Aorta (tissue), 5 donors: ENCODE measurements at regions not wholly inside any gene's neighbourhood (a gene's known extent, or its start where the extent isn't known, plus 50 kb on each side); places are given as distances from the start of the nearest gene placed in this dataset.

Experiments used
- ATAC-seq: fragments of 200-7000 bp; cut with Tn5 transposase; one replicate; pipeline ENCODE4 v1.9.1; 2022; ENCODE audit warnings: moderate library complexity; ENCODE audit not compliant: low FRiP score
- DNase-seq, 2 donors: peaks; one replicate each; pipeline ENCODE4 v3.0.0-alpha.2; 2020
- H3K27ac ChIP-seq, 2 donors: one replicate each; pipeline ENCODE4 v1.5.1; 2013; ENCODE audit warnings: low read length in 2 of 2, mild to moderate bottlenecking in 2 of 2, moderate library complexity in 2 of 2, control low read depth in 1 of 2, inconsistent platforms in 1 of 2, low read depth in 1 of 2
- H3K27me3 ChIP-seq, 2 donors: one replicate each; pipeline ENCODE4 v1.6.1; 2013; ENCODE audit warnings: control low read depth in 1 of 2, low read length in 1 of 2, mild to moderate bottlenecking in 1 of 2, moderate library complexity in 1 of 2; ENCODE audit not compliant: insufficient read depth in 2 of 2, control insufficient read depth in 1 of 2
- H3K36me3 ChIP-seq, 2 donors: one replicate each; pipeline ENCODE4 v1.6.1; 2013; ENCODE audit warnings: control low read depth in 1 of 2, low read length in 1 of 2, mild to moderate bottlenecking in 1 of 2; ENCODE audit not compliant: insufficient read depth in 2 of 2, control insufficient read depth in 1 of 2
- H3K4me1 ChIP-seq, 2 donors: one replicate each; pipeline ENCODE4 v1.6.1; 2013; ENCODE audit warnings: low read length in 2 of 2, control low read depth in 1 of 2, mild to moderate bottlenecking in 1 of 2, moderate library complexity in 1 of 2; ENCODE audit not compliant: insufficient read depth in 2 of 2, control insufficient read depth in 1 of 2
- H3K4me3 ChIP-seq, 2 donors: one replicate each; pipeline ENCODE4 v1.5.1; 2013; ENCODE audit warnings: low read length in 2 of 2, control low read depth in 1 of 2, mild to moderate bottlenecking in 1 of 2
- H3K9me3 ChIP-seq: one replicate; pipeline ENCODE4 v1.6.1; 2013; ENCODE audit warnings: mild to moderate bottlenecking, low read length; ENCODE audit not compliant: control insufficient read depth
- WGBS, 2 donors: extraction: QIAGEN DNeasy Blood & Tissue Kit; methylation state at CpG; one replicate each; pipeline ENCODE4 v1.1.7; 2013; 5-methylcytosine and 5-hydroxymethylcytosine counted together
- intact Hi-C, 2 donors: fragments of 100-400 bp; cut with DNase I; formaldehyde crosslinking; loops; one replicate each; pipeline versions ENCODE4 v1.14.2 to v1.15.0; 2022
- donor health status: healthy with polysubstance abuse.
- donor health status: Bipolar disorder and iron deficiency.
- donor health status: DM: no; HTN: no; CAD: no.
- donor health status: DM: no; HTN: no; CAD: no.
- donor health status: DM: yes; HTN: yes; CAD: no.

GRCh38 chr2:3956406-3956805 lies 253.0 kb downstream of the DCDC2C start:
- Histone ChIP-seq H3K4me3 (no peak overlapping the region), H3K9me3 (peaks cover 2% of the 10 kb centered on the region), H3K4me1 (no peaks in the 10 kb centered on the region), H3K36me3 (no peaks in the 10 kb centered on the region), H3K27me3 (no peaks in the 10 kb centered on the region), H3K27ac (no peak overlapping the region)
- no peak for ATAC-seq
- WGBS, 2 donors = 46 to 48% methylated on average over 8 of the region's 8 CpGs
- DNase-seq = no peak
- intact Hi-C loops = no loop called here

- Histone ChIP-seq H3K27ac (no peak overlapping the region), H3K27me3 (no peaks in the 10 kb centered on the region), H3K36me3 (no peaks in the 10 kb centered on the region), H3K4me3 (no peak overlapping the region), H3K9me3 (no peaks in the 10 kb centered on the region), H3K4me1 (no peaks in the 10 kb centered on the region)
- ATAC-seq (no peak), DNase-seq (no peak)
- intact Hi-C loops = no loop called here
- WGBS, 2 donors = 87 to 88% methylated on average over 13 of the region's 13 CpGs
Observed at GRCh38 chr2:3956892-3957291, 253.5 kb downstream of the DCDC2C start.

- H3K27ac ChIP-seq = no peak overlapping the region
- H3K4me1 ChIP-seq = no peaks in the 10 kb centered on the region
- ATAC-seq (no peak), DNase-seq (no peak)
- H3K9me3 ChIP-seq = no peaks in the 10 kb centered on the region
- WGBS, 2 donors = 59 to 64% methylated on average over 9 of the region's 9 CpGs
- H3K27me3 ChIP-seq = no peaks in the 10 kb centered on the region
- H3K36me3 ChIP-seq = no peaks in the 10 kb centered on the region
- H3K4me3 ChIP-seq = no peak overlapping the region
- intact Hi-C loops = no loop called here
Observed at GRCh38 chr2:3958465-3958864, 255.1 kb downstream of the DCDC2C start.

GRCh38 chr2:3958969-3959368 lies 255.6 kb downstream of the DCDC2C start:
- WGBS, 2 donors = 52 to 57% methylated on average over 13 of the region's 13 CpGs
- DNase-seq (no peak), ATAC-seq (no peak)
- no peaks in the 10 kb centered on the region for H3K4me1 ChIP-seq
- no peaks in the 10 kb centered on the region for H3K36me3 ChIP-seq
- no peak overlapping the region for H3K27ac ChIP-seq
- H3K9me3 ChIP-seq = no peaks in the 10 kb centered on the region
- intact Hi-C loops = no loop called here
- no peaks in the 10 kb centered on the region for H3K27me3 ChIP-seq
- no peak overlapping the region for H3K4me3 ChIP-seq

GRCh38 chr2:3959372-3959771 lies 256.0 kb downstream of the DCDC2C start:
- 17 to 18% methylated on average over 2 of the region's 2 CpGs for WGBS, 2 donors
- intact Hi-C loops = no loop called here
- Histone ChIP-seq H3K36me3 (no peaks in the 10 kb centered on the region), H3K4me3 (no peak overlapping the region), H3K27ac (no peak overlapping the region), H3K27me3 (no peaks in the 10 kb centered on the region), H3K9me3 (no peaks in the 10 kb centered on the region), H3K4me1 (no peaks in the 10 kb centered on the region)
- no peak for DNase-seq
- no peak for ATAC-seq

- ATAC-seq (no peak), DNase-seq (no peak)
- H3K27me3 ChIP-seq = no peaks in the 10 kb centered on the region
- no peaks in the 10 kb centered on the region for H3K36me3 ChIP-seq
- H3K4me1 ChIP-seq = no peaks in the 10 kb centered on the region
- 60 to 67% methylated on average over 3 of the region's 3 CpGs for WGBS, 2 donors
- intact Hi-C loops = no loop called here
- no peak overlapping the region for H3K4me3 ChIP-seq
- H3K27ac ChIP-seq = no peak overlapping the region
- H3K9me3 ChIP-seq = no peaks in the 10 kb centered on the region
Observed at GRCh38 chr2:3960106-3960505, 256.7 kb downstream of the DCDC2C start.

GRCh38 chr2:3962719-3963118 lies 259.3 kb downstream of the DCDC2C start:
- H3K4me1 ChIP-seq = no peaks in the 10 kb centered on the region
- H3K27ac ChIP-seq = no peak overlapping the region
- intact Hi-C loops = no loop called here
- WGBS, 2 donors = 84 to 86% methylated on average over 5 of the region's 5 CpGs
- no peak for ATAC-seq
- no peaks in the 10 kb centered on the region for H3K27me3 ChIP-seq
- no peaks in the 10 kb centered on the region for H3K9me3 ChIP-seq
- no peak overlapping the region for H3K4me3 ChIP-seq
- DNase-seq = no peak
- H3K36me3 ChIP-seq = no peaks in the 10 kb centered on the region

GRCh38 chr2:3965211-3965610 lies 261.8 kb downstream of the DCDC2C start:
- Histone ChIP-seq H3K4me1 (no peaks in the 10 kb centered on the region), H3K27me3 (peaks cover 0 to 2% of the 10 kb centered on the region in 2 donors), H3K9me3 (no peaks in the 10 kb centered on the region), H3K36me3 (no peaks in the 10 kb centered on the region), H3K27ac (no peak overlapping the region), H3K4me3 (no peak overlapping the region)
- ATAC-seq (no peak), DNase-seq (no peak)
- 87 to 91% methylated on average over 10 of the region's 10 CpGs for WGBS, 2 donors
- intact Hi-C loops = no loop called here

- H3K36me3 ChIP-seq = no peaks in the 10 kb centered on the region
- H3K4me1 ChIP-seq = no peaks in the 10 kb centered on the region
- no peaks in the 10 kb centered on the region for H3K9me3 ChIP-seq
- no peak overlapping the region for H3K27ac ChIP-seq
- DNase-seq (no peak), ATAC-seq (no peak)
- peaks cover 0 to 2% of the 10 kb centered on the region in 2 donors for H3K27me3 ChIP-seq
- intact Hi-C loops = no loop called here
- 84 to 86% methylated on average over 5 of the region's 5 CpGs for WGBS, 2 donors
- no peak overlapping the region for H3K4me3 ChIP-seq
Observed at GRCh38 chr2:3965953-3966352, 262.6 kb downstream of the DCDC2C start.
